HG03354 (cell line): ENCODE measurements at regions not wholly inside any gene's neighbourhood (a gene's known extent, or its start where the extent isn't known, plus 50 kb on each side); places are given as distances from the start of the nearest gene placed in this dataset.
"Not testable (repeated sequence)": the region's sequence is repeated elsewhere in the genome, so short reads cannot be mapped to it uniquely, and the experiment has no call there.

Experiments
- ATAC-seq: cut with Tn5 transposase; IDR thresholded peaks from one replicate; pipeline ENCODE4 v1.9.1; 2021; ENCODE audit warnings: mild to moderate bottlenecking; ENCODE audit not compliant: unreplicated experiment, poor library complexity, severe bottlenecking

GRCh38 chr10:78435484-78436221, 402.0 kb downstream of the RPS24 start:
- no peak for ATAC-seq

- ATAC-seq = no peak
These were observed 402.5 kb downstream of the RPS24 start for GRCh38 chr10:78436222-78436573.

GRCh38 chr10:78436706-78437406, 403.2 kb downstream of the RPS24 start:
- ATAC-seq = no peak

GRCh38 chr10:78437407-78437768, 403.7 kb downstream of the RPS24 start:
- peak; percentile 52 for ATAC-seq

GRCh38 chr10:78437998-78438906, 404.6 kb downstream of the RPS24 start:
- ATAC-seq = peak; percentile 83

GRCh38 chr10:78438907-78439809, 405.5 kb downstream of the RPS24 start:
- ATAC-seq = no peak

GRCh38 chr10:78441010-78441409, 407.3 kb downstream of the RPS24 start:
- no peak for ATAC-seq

- no peak for ATAC-seq
These were observed 408.0 kb downstream of the RPS24 start for GRCh38 chr10:78441694-78442093.

- ATAC-seq = no peak
These were observed 409.3 kb downstream of the RPS24 start for GRCh38 chr10:78442836-78443550.

- ATAC-seq = no peak
These were observed 410.4 kb downstream of the RPS24 start for GRCh38 chr10:78443900-78444571.

- ATAC-seq = not testable (repeated sequence)
These were observed 411.1 kb downstream of the RPS24 start for GRCh38 chr10:78444741-78445140.

GRCh38 chr10:78445308-78445707, 411.6 kb downstream of the RPS24 start:
- ATAC-seq = no peak

- no peak for ATAC-seq
These were observed 414.8 kb downstream of the RPS24 start for GRCh38 chr10:78448470-78448869.

GRCh38 chr10:78448994-78449418, 415.3 kb downstream of the RPS24 start:
- no peak for ATAC-seq

- ATAC-seq = no peak
These were observed 415.9 kb downstream of the RPS24 start for GRCh38 chr10:78449554-78449953.

- no peak for ATAC-seq
These were observed 416.6 kb downstream of the RPS24 start for GRCh38 chr10:78450239-78450638.

GRCh38 chr10:78450807-78451485, 417.3 kb downstream of the RPS24 start:
- ATAC-seq = no peak

- ATAC-seq = no peak
These were observed 417.9 kb downstream of the RPS24 start for GRCh38 chr10:78451592-78451991.
